ENCODE measurements at regions not wholly inside any gene's neighbourhood (a gene's known extent, or its start where the extent isn't known, plus 50 kb on each side); places are given as distances from the start of the nearest gene placed in this dataset.

DNA sequence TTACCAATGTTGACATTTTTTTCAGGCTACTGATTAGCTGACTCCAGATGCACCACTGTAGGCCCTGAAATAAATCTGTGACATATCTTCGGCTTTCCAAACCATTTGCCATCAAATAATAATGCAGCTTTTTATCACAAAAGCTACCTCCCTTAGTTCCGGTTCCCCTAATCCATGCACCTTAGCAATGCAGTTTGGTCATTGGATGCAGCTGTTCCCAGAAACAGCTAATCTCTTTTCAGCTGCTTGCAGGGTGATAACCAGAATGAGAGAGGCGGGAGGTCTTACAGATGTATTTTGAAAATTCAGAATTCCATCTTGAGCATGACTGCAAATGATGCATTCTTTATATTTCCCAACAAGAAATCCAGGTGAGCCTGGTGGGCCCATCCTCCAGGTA, 646.2 kb downstream of the SOX5 start:
- no peak for DNase-seq
- Histone ChIP-seq H2AFZ (no peak overlapping the region), H3K9ac (no peak overlapping the region), H3K4me3 (no peak overlapping the region), H3K4me2 (ENCODE audit: unreplicated experiment) (no peak overlapping the region), H3F3A (ENCODE audit: insufficient read depth) (no peaks in the 10 kb centered on the region), H3K79me2 (ENCODE audit: insufficient read depth) (no peaks in the 10 kb centered on the region), H3K36me3 (ENCODE audit: low read depth) (no peaks in the 10 kb centered on the region), H3K9me3 (ENCODE audit: low read depth) (no peaks in the 10 kb centered on the region), H3K4me1 (ENCODE audit: insufficient read depth) (no peaks in the 10 kb centered on the region), H4K20me1 (ENCODE audit: insufficient read depth) (no peaks in the 10 kb centered on the region), H3K9me2 (ENCODE audit: insufficient read depth) (no peaks in the 10 kb centered on the region), H3K27ac (no peak overlapping the region), H3K27me3 (replicated peaks; ENCODE audit: insufficient read depth) (no peaks in the 10 kb centered on the region)
- in situ Hi-C loops (cut with MboI): no loop called here
- WGBS, 2 experiments (ENCODE audit: low coverage in 1 of 2, low lambda C conversion rate in 2 of 2, missing lambda C conversion rate in 2 of 2): 14 to 21% methylated on average over 3 of the region's 3 CpGs
- no peak for TF ChIP-seq EZH2 (IDR thresholded peaks at IDR 0.05; ENCODE audit: insufficient read depth, poor library complexity, severe bottlenecking)
- no peak for TF ChIP-seq EZH2phosphoT487 (IDR thresholded peaks at IDR 0.05; ENCODE audit: insufficient read depth, low read depth)

DNA sequence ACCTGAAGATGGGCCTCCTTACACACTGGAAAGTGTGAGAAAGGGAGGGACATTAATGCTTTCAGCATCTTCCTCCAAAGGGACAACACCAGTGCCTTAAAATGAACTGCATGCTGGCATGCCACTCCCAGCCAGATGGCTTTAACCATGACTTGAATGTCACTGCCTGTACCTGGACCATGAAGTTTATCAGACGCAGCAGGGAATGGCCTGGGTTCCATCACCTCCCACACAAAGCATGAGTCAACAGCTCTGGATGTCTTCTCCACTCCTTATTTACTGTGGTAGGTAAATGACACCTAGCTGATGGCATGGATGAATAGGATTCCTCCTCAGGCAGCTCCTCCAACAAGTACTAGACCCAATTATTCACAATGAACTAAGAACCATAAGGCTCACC, 645.6 kb downstream of the SOX5 start:
- no peak for DNase-seq
- Histone ChIP-seq H3F3A (ENCODE audit: insufficient read depth) (no peaks in the 10 kb centered on the region), H2AFZ (no peak overlapping the region), H3K27me3 (replicated peaks; ENCODE audit: insufficient read depth) (no peaks in the 10 kb centered on the region), H3K36me3 (ENCODE audit: low read depth) (no peaks in the 10 kb centered on the region), H3K9me3 (ENCODE audit: low read depth) (no peaks in the 10 kb centered on the region), H3K9ac (no peak overlapping the region), H3K79me2 (ENCODE audit: insufficient read depth) (no peaks in the 10 kb centered on the region), H3K27ac (no peak overlapping the region), H3K4me3 (no peak overlapping the region), H3K4me1 (ENCODE audit: insufficient read depth) (no peaks in the 10 kb centered on the region), H3K4me2 (ENCODE audit: unreplicated experiment) (no peak overlapping the region), H4K20me1 (ENCODE audit: insufficient read depth) (no peaks in the 10 kb centered on the region), H3K9me2 (ENCODE audit: insufficient read depth) (no peaks in the 10 kb centered on the region)
- no peak for TF ChIP-seq EZH2phosphoT487 (IDR thresholded peaks at IDR 0.05; ENCODE audit: insufficient read depth, low read depth)
- no peak for TF ChIP-seq EZH2 (IDR thresholded peaks at IDR 0.05; ENCODE audit: insufficient read depth, poor library complexity, severe bottlenecking)
- in situ Hi-C loops (cut with MboI): no loop called here
- 7 to 18% methylated on average over 1 of the region's 1 CpG for WGBS, 2 experiments (ENCODE audit: low coverage in 1 of 2, low lambda C conversion rate in 2 of 2, missing lambda C conversion rate in 2 of 2)

DNA sequence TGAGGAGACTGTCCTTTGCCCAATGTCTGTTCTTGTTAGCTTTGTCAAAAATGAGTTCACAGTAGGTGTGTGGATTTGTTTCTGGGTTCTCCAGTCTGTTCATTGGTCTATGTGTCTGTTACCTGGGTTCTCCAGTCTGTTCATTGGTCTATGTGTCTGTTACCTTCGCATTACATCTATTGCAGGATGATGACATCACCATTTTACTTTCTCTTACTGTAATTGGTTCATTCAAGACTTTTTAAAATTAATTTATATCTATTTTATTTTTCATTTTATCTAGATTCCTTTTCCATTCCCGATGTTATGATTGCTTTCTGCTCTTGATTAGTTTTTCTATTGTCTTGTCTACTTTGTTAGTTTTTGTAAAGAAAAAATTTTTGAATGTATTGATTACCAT, 615.5 kb downstream of the SOX5 start:
- Histone ChIP-seq H4K20me1 (ENCODE audit: insufficient read depth) (no peaks in the 10 kb centered on the region), H3F3A (ENCODE audit: insufficient read depth) (no peaks in the 10 kb centered on the region), H3K4me3 (no peak overlapping the region), H3K79me2 (ENCODE audit: insufficient read depth) (no peaks in the 10 kb centered on the region), H3K9me3 (ENCODE audit: low read depth) (no peaks in the 10 kb centered on the region), H3K36me3 (ENCODE audit: low read depth) (no peaks in the 10 kb centered on the region), H3K27me3 (replicated peaks; ENCODE audit: insufficient read depth) (no peaks in the 10 kb centered on the region), H3K27ac (no peak overlapping the region), H3K4me1 (ENCODE audit: insufficient read depth) (no peaks in the 10 kb centered on the region), H3K9ac (no peak overlapping the region), H2AFZ (no peak overlapping the region), H3K4me2 (ENCODE audit: unreplicated experiment) (no peak overlapping the region), H3K9me2 (ENCODE audit: insufficient read depth) (no peaks in the 10 kb centered on the region)
- 5 to 8% methylated on average over 2 of the region's 2 CpGs for WGBS, 2 experiments (ENCODE audit: low coverage in 1 of 2, low lambda C conversion rate in 2 of 2, missing lambda C conversion rate in 2 of 2)
- in situ Hi-C loops (cut with MboI): no loop called here
- no peak for DNase-seq
- TF ChIP-seq EZH2 (IDR thresholded peaks at IDR 0.05; ENCODE audit: insufficient read depth, poor library complexity, severe bottlenecking): no peak
- no peak for TF ChIP-seq EZH2phosphoT487 (IDR thresholded peaks at IDR 0.05; ENCODE audit: insufficient read depth, low read depth)

DNA sequence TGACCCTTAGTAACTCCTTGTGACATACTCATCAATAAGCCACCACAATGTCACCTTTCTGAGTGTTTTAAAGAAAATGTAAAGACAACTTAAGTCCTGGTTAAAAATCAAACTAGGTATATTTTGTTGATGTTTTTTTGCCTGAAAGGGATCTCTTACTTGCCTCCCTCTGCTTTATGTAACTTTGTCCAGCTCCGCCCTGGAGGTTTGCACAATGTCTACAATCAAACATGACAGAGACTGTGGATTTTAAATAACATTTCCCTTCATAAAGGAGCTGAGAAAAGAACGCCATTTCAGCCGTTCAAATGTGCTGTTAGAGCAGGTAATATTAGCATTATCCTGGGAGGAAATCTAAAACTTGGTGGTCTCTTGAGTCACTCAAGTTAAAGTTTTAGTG, 613.9 kb downstream of the SOX5 start:
- no peak for DNase-seq
- no peak overlapping the region for H3K9ac ChIP-seq
- no peak overlapping the region for H3K4me2 ChIP-seq (ENCODE audit: unreplicated experiment)
- H2AFZ ChIP-seq: no peak overlapping the region
- no peaks in the 10 kb centered on the region for H3K4me1 ChIP-seq (ENCODE audit: insufficient read depth)
- in situ Hi-C loops (cut with MboI): no loop called here
- H3F3A ChIP-seq (ENCODE audit: insufficient read depth): no peaks in the 10 kb centered on the region
- no peaks in the 10 kb centered on the region for H3K79me2 ChIP-seq (ENCODE audit: insufficient read depth)
- no peaks in the 10 kb centered on the region for H3K27me3 ChIP-seq (replicated peaks; ENCODE audit: insufficient read depth)
- H3K9me2 ChIP-seq (ENCODE audit: insufficient read depth): no peaks in the 10 kb centered on the region
- H3K4me3 ChIP-seq: no peak overlapping the region
- no peak for TF ChIP-seq EZH2phosphoT487 (IDR thresholded peaks at IDR 0.05; ENCODE audit: insufficient read depth, low read depth)
- no peak for TF ChIP-seq EZH2 (IDR thresholded peaks at IDR 0.05; ENCODE audit: insufficient read depth, poor library complexity, severe bottlenecking)
- WGBS, 2 experiments (ENCODE audit: low coverage in 1 of 2, low lambda C conversion rate in 2 of 2, missing lambda C conversion rate in 2 of 2): 4 to 6% methylated on average over 3 of the region's 3 CpGs
- H3K9me3 ChIP-seq (ENCODE audit: low read depth): no peaks in the 10 kb centered on the region
- H4K20me1 ChIP-seq (ENCODE audit: insufficient read depth): no peaks in the 10 kb centered on the region
- H3K36me3 ChIP-seq (ENCODE audit: low read depth): no peaks in the 10 kb centered on the region
- H3K27ac ChIP-seq: no peak overlapping the region

DNA sequence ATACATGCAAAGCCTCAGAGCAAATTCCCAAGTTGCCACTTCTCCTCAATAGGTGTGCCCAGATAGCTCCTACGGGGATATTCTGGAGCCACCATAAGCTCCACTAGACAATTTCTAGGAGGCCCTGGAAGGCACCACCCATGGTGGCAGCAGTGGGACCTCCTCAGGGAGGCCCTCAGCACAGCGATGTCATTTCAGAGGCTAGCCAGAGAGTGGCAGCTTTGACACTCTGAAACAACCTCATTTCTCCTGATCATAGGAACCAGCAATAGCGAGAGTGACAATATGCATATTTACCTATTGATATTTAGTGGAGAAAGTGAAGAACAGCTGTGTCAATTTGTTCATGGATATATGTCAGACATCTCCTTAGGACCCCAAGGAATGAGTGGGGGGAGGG, 612.3 kb downstream of the SOX5 start:
- WGBS, 2 experiments (ENCODE audit: low coverage in 1 of 2, low lambda C conversion rate in 2 of 2, missing lambda C conversion rate in 2 of 2): 21 to 24% methylated on average over 3 of the region's 3 CpGs
- H4K20me1 ChIP-seq (ENCODE audit: insufficient read depth): no peaks in the 10 kb centered on the region
- no peaks in the 10 kb centered on the region for H3K79me2 ChIP-seq (ENCODE audit: insufficient read depth)
- no peaks in the 10 kb centered on the region for H3K9me2 ChIP-seq (ENCODE audit: insufficient read depth)
- no peak for TF ChIP-seq EZH2 (IDR thresholded peaks at IDR 0.05; ENCODE audit: insufficient read depth, poor library complexity, severe bottlenecking)
- no peak for TF ChIP-seq EZH2phosphoT487 (IDR thresholded peaks at IDR 0.05; ENCODE audit: insufficient read depth, low read depth)
- no peak overlapping the region for H3K4me3 ChIP-seq
- H3K4me1 ChIP-seq (ENCODE audit: insufficient read depth): no peaks in the 10 kb centered on the region
- H3K4me2 ChIP-seq (ENCODE audit: unreplicated experiment): no peak overlapping the region
- H3K9me3 ChIP-seq (ENCODE audit: low read depth): no peaks in the 10 kb centered on the region
- no peaks in the 10 kb centered on the region for H3K27me3 ChIP-seq (replicated peaks; ENCODE audit: insufficient read depth)
- no peaks in the 10 kb centered on the region for H3K36me3 ChIP-seq (ENCODE audit: low read depth)
- in situ Hi-C loops (cut with MboI): no loop called here
- no peak overlapping the region for H3K9ac ChIP-seq
- no peak for DNase-seq
- no peaks in the 10 kb centered on the region for H3F3A ChIP-seq (ENCODE audit: insufficient read depth)
- no peak overlapping the region for H3K27ac ChIP-seq
- no peak overlapping the region for H2AFZ ChIP-seq

All from GM23248 (cell line).